Neural progenitor cell (in vitro differentiated cells): ENCODE measurements at regions not wholly inside any gene's neighbourhood (a gene's known extent, or its start where the extent isn't known, plus 50 kb on each side); places are given as distances from the start of the nearest gene placed in this dataset.

Experiments used
- EZH2 ChIP-seq: fragments of 200-600 bp; sonication (generic); IDR thresholded peaks from 2 replicates; pipeline ENCODE4 v1.6.1; 2017; ENCODE audit warnings: antibody characterized with exemption, mild to moderate bottlenecking, moderate library complexity
- TF ChIP-seq, protein P1 (sequence below): fragments of 200-600 bp; sonication (generic); IDR thresholded peaks from 2 replicates; pipeline ENCODE4 v1.5.1; 2017; ENCODE audit warnings: antibody characterized with exemption, mild to moderate bottlenecking

- TF ChIP-seq, protein P1, sequence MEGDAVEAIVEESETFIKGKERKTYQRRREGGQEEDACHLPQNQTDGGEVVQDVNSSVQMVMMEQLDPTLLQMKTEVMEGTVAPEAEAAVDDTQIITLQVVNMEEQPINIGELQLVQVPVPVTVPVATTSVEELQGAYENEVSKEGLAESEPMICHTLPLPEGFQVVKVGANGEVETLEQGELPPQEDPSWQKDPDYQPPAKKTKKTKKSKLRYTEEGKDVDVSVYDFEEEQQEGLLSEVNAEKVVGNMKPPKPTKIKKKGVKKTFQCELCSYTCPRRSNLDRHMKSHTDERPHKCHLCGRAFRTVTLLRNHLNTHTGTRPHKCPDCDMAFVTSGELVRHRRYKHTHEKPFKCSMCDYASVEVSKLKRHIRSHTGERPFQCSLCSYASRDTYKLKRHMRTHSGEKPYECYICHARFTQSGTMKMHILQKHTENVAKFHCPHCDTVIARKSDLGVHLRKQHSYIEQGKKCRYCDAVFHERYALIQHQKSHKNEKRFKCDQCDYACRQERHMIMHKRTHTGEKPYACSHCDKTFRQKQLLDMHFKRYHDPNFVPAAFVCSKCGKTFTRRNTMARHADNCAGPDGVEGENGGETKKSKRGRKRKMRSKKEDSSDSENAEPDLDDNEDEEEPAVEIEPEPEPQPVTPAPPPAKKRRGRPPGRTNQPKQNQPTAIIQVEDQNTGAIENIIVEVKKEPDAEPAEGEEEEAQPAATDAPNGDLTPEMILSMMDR: no peak
- no peak for TF ChIP-seq EZH2
Observed at GRCh38 chr5:25393957-25394356, 749.2 kb upstream of the CDH10 start.
